Esophagus muscularis mucosa (tissue), 3 donors: ENCODE measurements at regions not wholly inside any gene's neighbourhood (a gene's known extent, or its start where the extent isn't known, plus 50 kb on each side); places are given as distances from the start of the nearest gene placed in this dataset.

Source experiments
- CTCF ChIP-seq, 3 experiments: fragments of 200-600 bp in 2 of 3; fragments of 450-650 bp in 1 of 3; sonication (generic) in 2 of 3; IDR thresholded peaks; one replicate each; pipeline ENCODE4 v1.5.1; 2017 to 2019; ENCODE audit warnings: antibody characterized with exemption in 3 of 3, mild to moderate bottlenecking in 2 of 3, moderate library complexity in 1 of 3
- EP300 ChIP-seq: sonication (generic); formaldehyde crosslinking; IDR thresholded peaks from one replicate; pipeline ENCODE4 v1.6.1; 2017; ENCODE audit warnings: antibody characterized with exemption

- TF ChIP-seq CTCF (IDR thresholded peaks at IDR 0.05) = no peak
- no peak for TF ChIP-seq EP300
Observed at GRCh38 chr5:166382031-166382430, 1909.4 kb upstream of the WWC1 start.
